Activated B cell treated with CpG ODN at 0.5 μM for 24 hours (primary cell): ENCODE measurements at regions not wholly inside any gene's neighbourhood (a gene's known extent, or its start where the extent isn't known, plus 50 kb on each side); places are given as distances from the start of the nearest gene placed in this dataset.

Experiments
- ATAC-seq: fragments of 200-7000 bp; cut with Tn5 transposase; one replicate; pipeline ENCODE4 v1.10.0; 2021; ENCODE audit warnings: low read depth, mild to moderate bottlenecking, moderate library complexity
- CTCF ChIA-PET: fragments of 350-600 bp; sonication (Branson Sonifier 250); formaldehyde crosslinking; loops from one replicate; lab custom pipeline; 2021; ENCODE audit warnings: antibody characterized with exemption; lab: Charles Lee
- POLR2A ChIA-PET: fragments of 350-600 bp; sonication (Branson Sonifier 250); formaldehyde crosslinking; loops from one replicate; lab custom pipeline; 2021; ENCODE audit warnings: antibody characterized with exemption; lab: Charles Lee
- DNase-seq: peaks from one replicate; pipeline ENCODE4 v3.0.0; 2022
- H3K27ac Mint-ChIP-seq: one replicate; pipeline ENCODE4 v1.8.0; 2020; ENCODE audit warnings: mixed read lengths
- H3K27me3 Mint-ChIP-seq: one replicate; pipeline ENCODE4 v1.8.0; 2021; ENCODE audit warnings: mixed read lengths
- H3K36me3 Mint-ChIP-seq: one replicate; pipeline ENCODE4 v1.8.0; 2021; ENCODE audit warnings: low read depth, mixed read lengths
- H3K4me1 Mint-ChIP-seq: one replicate; pipeline ENCODE4 v1.8.0; 2021; ENCODE audit warnings: mixed read lengths
- H3K4me3 Mint-ChIP-seq: one replicate; pipeline ENCODE4 v1.8.0; 2020; ENCODE audit warnings: mild to moderate bottlenecking, mixed read lengths
- H3K9me3 Mint-ChIP-seq: one replicate; pipeline ENCODE4 v1.8.0; 2020; ENCODE audit warnings: mixed read lengths
- intact Hi-C: fragments of 100-400 bp; cut with micrococcal nuclease; formaldehyde crosslinking; loops from one replicate; pipeline ENCODE4 v1.15.1; 2024
- TF ChIP-seq, protein P1 (sequence below): fragments of 200-600 bp; IDR thresholded peaks from one replicate; pipeline ENCODE4 v1.8.0; 2022; ENCODE audit warnings: antibody characterized with exemption, mild to moderate bottlenecking

DNA sequence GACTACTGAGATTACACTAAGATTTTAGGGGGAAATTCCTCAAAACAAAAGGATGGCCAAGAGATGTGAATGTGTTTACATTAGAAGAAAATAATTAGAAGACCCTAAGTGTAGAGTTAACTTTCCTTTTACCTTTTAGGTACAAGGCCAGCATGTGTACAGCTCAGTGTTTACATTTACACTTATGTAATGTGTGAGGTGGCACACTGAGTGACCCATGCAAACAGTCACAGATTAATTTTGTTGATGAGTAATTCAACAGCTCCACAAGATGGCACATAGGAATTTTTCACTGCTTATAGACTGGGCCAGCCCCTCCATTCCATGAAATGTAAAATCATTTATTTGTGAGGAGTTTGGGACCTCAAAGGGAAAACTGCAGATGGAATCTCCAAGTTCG lies 90.1 kb upstream of the SLC12A2 start:
- ChIA-PET CTCF (no interaction called here), POLR2A (no interaction called here)
- no peak for DNase-seq
- TF ChIP-seq, protein P1, sequence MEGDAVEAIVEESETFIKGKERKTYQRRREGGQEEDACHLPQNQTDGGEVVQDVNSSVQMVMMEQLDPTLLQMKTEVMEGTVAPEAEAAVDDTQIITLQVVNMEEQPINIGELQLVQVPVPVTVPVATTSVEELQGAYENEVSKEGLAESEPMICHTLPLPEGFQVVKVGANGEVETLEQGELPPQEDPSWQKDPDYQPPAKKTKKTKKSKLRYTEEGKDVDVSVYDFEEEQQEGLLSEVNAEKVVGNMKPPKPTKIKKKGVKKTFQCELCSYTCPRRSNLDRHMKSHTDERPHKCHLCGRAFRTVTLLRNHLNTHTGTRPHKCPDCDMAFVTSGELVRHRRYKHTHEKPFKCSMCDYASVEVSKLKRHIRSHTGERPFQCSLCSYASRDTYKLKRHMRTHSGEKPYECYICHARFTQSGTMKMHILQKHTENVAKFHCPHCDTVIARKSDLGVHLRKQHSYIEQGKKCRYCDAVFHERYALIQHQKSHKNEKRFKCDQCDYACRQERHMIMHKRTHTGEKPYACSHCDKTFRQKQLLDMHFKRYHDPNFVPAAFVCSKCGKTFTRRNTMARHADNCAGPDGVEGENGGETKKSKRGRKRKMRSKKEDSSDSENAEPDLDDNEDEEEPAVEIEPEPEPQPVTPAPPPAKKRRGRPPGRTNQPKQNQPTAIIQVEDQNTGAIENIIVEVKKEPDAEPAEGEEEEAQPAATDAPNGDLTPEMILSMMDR, result no peak
- ATAC-seq, result no peak
- Mint-ChIP-seq H3K4me3 (no peak overlapping the region), H3K4me1 (no peaks in the 10 kb centered on the region), H3K27me3 (no peaks in the 10 kb centered on the region), H3K27ac (no peak overlapping the region), H3K9me3 (peaks cover 3% of the 10 kb centered on the region), H3K36me3 (peaks cover 16% of the 10 kb centered on the region)
- intact Hi-C loops, result no loop called here

DNA sequence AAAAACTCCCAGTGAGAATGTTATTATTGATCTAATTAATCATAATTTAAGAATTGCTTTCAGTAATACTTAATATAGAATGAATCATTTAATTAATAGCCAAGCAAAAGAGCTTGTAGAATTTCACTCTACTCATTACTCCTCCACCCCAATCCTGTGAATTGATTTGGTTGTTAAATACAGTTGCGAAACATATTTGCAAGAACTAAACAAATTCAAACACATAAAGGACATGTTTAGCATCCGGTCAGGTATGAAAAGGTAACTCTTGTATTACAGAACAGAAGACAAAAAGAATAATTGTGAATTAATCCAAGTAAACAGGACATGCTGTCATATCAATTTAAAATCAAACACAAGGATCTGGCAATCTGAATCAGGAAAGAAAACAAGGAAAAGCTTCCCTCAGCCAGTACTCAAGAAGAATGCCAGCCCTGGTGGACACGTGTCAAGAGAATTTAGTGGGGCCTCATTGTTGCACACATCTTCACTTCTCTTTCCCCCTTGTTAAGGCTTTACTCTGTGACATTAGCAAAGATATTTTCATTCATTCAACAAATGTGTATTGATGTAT lies 89.4 kb upstream of the SLC12A2 start:
- Mint-ChIP-seq H3K27ac (no peak overlapping the region), H3K9me3 (peaks cover 3% of the 10 kb centered on the region), H3K27me3 (no peaks in the 10 kb centered on the region), H3K36me3 (peaks cover 16% of the 10 kb centered on the region), H3K4me1 (no peaks in the 10 kb centered on the region), H3K4me3 (no peak overlapping the region)
- POLR2A ChIA-PET, result no interaction called here
- CTCF ChIA-PET, result no interaction called here
- TF ChIP-seq, protein P1, result no peak
- DNase-seq, result no peak
- no peak for ATAC-seq
- intact Hi-C loops, result no loop called here

DNA sequence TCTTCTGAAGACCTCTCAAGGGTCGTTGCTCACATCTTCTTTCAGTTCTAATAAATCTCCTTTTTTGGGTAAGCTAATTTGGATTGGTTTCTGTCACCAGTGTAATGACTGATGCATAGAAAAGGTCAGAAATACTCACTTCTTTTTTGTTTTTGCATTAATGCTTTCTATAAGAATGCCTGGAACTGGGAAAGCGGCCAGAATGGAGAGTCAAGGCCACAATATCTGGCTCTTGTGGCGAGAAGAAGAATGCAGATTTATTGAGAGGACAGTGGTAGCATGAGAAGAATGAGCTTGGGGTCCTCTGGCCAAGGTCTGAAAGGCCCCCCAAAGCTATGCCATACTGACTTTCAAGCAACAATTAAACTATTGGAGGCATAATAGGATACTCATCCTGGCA lies 88.0 kb upstream of the SLC12A2 start:
- intact Hi-C loops, result no loop called here
- Mint-ChIP-seq H3K9me3 (no peaks in the 10 kb centered on the region), H3K27ac (no peak overlapping the region), H3K4me1 (no peaks in the 10 kb centered on the region), H3K36me3 (peaks cover 16% of the 10 kb centered on the region), H3K27me3 (no peaks in the 10 kb centered on the region), H3K4me3 (no peak overlapping the region)
- TF ChIP-seq, protein P1, result no peak
- CTCF ChIA-PET, result no interaction called here
- DNase-seq (no peak), ATAC-seq (no peak)
- POLR2A ChIA-PET, result no interaction called here

DNA sequence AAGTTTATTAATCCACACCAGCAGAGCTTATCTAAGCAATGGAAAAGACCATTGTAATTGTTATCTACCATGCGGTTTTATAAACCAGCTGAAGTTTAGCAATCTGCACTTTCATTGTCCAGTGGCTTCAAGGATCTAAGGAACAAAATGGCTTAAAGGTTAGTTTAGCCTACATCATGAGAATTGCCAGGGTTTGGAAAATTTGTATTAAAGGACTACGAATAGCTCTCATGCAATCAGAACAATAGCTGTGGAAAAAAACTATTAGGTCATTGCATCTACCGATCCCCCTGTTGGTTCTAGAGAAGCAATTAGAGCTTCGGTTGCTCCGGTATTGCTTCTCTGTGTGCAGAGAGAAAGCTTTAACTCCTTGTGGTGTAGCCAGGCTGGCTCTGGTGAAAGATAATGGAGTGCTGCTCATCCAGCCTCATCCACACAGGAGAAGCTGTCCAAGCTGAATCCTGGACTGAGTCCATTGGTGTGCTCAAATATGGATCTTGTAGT lies 86.3 kb upstream of the SLC12A2 start:
- Mint-ChIP-seq H3K4me3 (no peak overlapping the region), H3K27me3 (no peaks in the 10 kb centered on the region), H3K27ac (no peak overlapping the region), H3K9me3 (no peaks in the 10 kb centered on the region), H3K36me3 (peaks cover 16% of the 10 kb centered on the region), H3K4me1 (no peaks in the 10 kb centered on the region)
- DNase-seq, result no peak
- CTCF ChIA-PET, result no interaction called here
- intact Hi-C loops, result no loop called here
- no peak for ATAC-seq
- TF ChIP-seq, protein P1, result no peak
- POLR2A ChIA-PET, result no interaction called here

DNA sequence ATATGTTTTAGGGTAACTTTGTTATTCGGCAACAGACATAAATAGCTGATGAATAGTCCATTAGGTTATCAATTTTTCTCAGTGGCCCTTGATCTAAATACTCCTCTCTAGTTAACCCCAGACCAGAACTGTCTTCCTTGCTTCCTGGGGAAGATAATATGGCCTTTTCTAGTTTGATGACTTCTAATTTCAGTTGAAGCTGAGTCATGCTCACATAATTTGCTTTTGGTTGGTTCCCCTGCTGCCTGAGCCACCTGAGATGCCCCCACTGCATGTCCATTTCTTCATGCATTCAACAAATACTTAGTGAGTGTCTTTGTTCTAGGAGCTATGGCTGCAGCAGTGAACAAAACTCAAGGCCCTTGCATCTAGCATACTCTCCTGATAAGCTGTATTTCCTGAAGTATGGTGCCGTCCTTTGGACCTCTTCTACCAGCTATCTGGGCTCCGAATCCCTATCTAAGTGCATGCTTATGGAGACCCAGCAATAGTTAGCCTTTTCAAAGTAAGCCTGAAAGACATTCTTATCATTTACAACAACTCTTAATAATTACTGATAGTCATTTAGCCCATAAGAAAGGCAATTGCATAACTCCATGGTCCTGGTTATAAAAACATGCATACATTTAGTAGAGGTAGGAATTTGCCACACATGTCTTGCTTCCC lies 84.5 kb upstream of the SLC12A2 start:
- H3K4me3 Mint-ChIP-seq, result no peak overlapping the region
- no peak for ATAC-seq
- CTCF ChIA-PET, result no interaction called here
- POLR2A ChIA-PET, result no interaction called here
- no peaks in the 10 kb centered on the region for H3K27me3 Mint-ChIP-seq
- no peak overlapping the region for H3K27ac Mint-ChIP-seq
- peaks cover 19% of the 10 kb centered on the region for H3K36me3 Mint-ChIP-seq
- TF ChIP-seq, protein P1, result no peak
- no peaks in the 10 kb centered on the region for H3K9me3 Mint-ChIP-seq
- DNase-seq, result no peak
- intact Hi-C loops, result no loop called here
- H3K4me1 Mint-ChIP-seq, result no peaks in the 10 kb centered on the region
